ENCODE measurements at regions not wholly inside any gene's neighbourhood (a gene's known extent, or its start where the extent isn't known, plus 50 kb on each side); places are given as distances from the start of the nearest gene placed in this dataset.
"Not testable (repeated sequence)": the region's sequence is repeated elsewhere in the genome, so short reads cannot be mapped to it uniquely, and the experiment has no call there.

DNA sequence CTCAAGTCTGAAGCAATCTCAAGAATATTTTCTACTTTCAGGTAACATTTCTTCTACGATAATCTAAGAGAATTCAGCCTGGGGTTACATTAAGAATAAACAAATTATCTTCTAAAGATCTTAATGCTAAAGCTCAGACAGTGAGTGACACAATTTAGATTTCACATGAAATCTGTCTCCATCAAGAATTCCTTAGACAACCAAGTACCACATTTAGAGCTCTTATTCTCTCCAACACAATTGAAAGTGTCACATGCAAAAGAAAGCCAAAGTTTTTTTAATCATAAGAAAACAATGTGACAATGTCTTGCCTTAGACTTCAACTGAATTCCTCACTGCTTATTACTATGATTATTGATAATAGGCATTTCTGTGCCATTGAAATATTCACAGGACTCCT lies 60.7 kb upstream of the FAT3 start:
- TF ChIP-seq, protein P1, sequence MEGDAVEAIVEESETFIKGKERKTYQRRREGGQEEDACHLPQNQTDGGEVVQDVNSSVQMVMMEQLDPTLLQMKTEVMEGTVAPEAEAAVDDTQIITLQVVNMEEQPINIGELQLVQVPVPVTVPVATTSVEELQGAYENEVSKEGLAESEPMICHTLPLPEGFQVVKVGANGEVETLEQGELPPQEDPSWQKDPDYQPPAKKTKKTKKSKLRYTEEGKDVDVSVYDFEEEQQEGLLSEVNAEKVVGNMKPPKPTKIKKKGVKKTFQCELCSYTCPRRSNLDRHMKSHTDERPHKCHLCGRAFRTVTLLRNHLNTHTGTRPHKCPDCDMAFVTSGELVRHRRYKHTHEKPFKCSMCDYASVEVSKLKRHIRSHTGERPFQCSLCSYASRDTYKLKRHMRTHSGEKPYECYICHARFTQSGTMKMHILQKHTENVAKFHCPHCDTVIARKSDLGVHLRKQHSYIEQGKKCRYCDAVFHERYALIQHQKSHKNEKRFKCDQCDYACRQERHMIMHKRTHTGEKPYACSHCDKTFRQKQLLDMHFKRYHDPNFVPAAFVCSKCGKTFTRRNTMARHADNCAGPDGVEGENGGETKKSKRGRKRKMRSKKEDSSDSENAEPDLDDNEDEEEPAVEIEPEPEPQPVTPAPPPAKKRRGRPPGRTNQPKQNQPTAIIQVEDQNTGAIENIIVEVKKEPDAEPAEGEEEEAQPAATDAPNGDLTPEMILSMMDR (IDR thresholded peaks at IDR 0.05; ENCODE audit: insufficient read depth in 1 of 2, low read depth in 1 of 2, low read length in 1 of 2, severe bottlenecking in 1 of 2, unreplicated experiment in 1 of 2), result no peak
- Mint-ChIP-seq H3K9me3 (ENCODE audit: unreplicated experiment) (no peaks in the 10 kb centered on the region), H3K27ac (ENCODE audit: unreplicated experiment) (no peak overlapping the region), H3K4me3 (ENCODE audit: unreplicated experiment) (no peak overlapping the region), H3K27me3 (ENCODE audit: insufficient read depth, unreplicated experiment) (peaks cover 2% of the 10 kb centered on the region), H3K36me3 (ENCODE audit: insufficient read depth, unreplicated experiment) (no peaks in the 10 kb centered on the region), H3K4me1 (ENCODE audit: low read depth, unreplicated experiment) (no peaks in the 10 kb centered on the region)
- H3K4me1 ChIP-seq, result no peaks in the 10 kb centered on the region
- ChIA-PET POLR2A (no interaction called here), CTCF (no interaction called here)
- no peaks in the 10 kb centered on the region for H3K27me3 ChIP-seq (replicated peaks; ENCODE audit: control insufficient read depth, insufficient read depth, low read length)
- H3K36me3 ChIP-seq (ENCODE audit: control insufficient read depth, insufficient read depth, low read length), result no peaks in the 10 kb centered on the region
- DNase-seq, result no peak
- peaks cover under 1% of the 10 kb centered on the region; the same call in 1 of the 2 replicates for H3K9me3 ChIP-seq
- BruUV-seq (replicated peaks), result no TSS peak
- intact Hi-C loops (cut with micrococcal nuclease; ENCODE audit: unreplicated experiment), result no loop called here
- no peak overlapping the region for H3K4me3 ChIP-seq (ENCODE audit: low read depth, low read length)

DNA sequence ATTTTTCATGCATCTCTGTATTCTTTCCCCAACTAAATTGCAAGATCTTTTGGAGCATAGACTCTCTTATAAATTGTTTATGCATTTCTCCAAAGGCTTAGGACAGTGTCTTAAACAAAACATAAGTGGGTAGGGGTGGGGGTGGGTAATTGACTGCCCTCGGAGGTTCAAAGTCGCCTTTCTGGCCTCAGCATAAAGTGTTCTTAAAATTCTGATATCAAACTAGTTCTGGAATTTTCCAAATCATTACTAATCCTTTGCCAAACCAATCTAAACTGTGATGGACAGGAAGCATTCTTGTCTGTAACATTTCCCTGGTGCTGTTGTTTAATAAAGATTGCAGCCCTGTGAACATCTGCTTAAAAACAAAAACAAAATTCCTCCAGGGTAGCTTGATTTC lies 61.8 kb upstream of the FAT3 start:
- Mint-ChIP-seq H3K9me3 (ENCODE audit: unreplicated experiment) (no peaks in the 10 kb centered on the region), H3K27me3 (ENCODE audit: insufficient read depth, unreplicated experiment) (no peaks in the 10 kb centered on the region), H3K36me3 (ENCODE audit: insufficient read depth, unreplicated experiment) (no peaks in the 10 kb centered on the region), H3K4me3 (ENCODE audit: unreplicated experiment) (no peak overlapping the region), H3K27ac (ENCODE audit: unreplicated experiment) (no peak overlapping the region), H3K4me1 (ENCODE audit: low read depth, unreplicated experiment) (no peaks in the 10 kb centered on the region)
- no peaks in the 10 kb centered on the region for H3K27me3 ChIP-seq (replicated peaks; ENCODE audit: control insufficient read depth, insufficient read depth, low read length)
- no peak for DNase-seq
- no peaks in the 10 kb centered on the region for H3K4me1 ChIP-seq
- H3K4me3 ChIP-seq (ENCODE audit: low read depth, low read length), result no peak overlapping the region
- no TSS peak for BruUV-seq (replicated peaks)
- TF ChIP-seq, protein P1 (IDR thresholded peaks at IDR 0.05; ENCODE audit: insufficient read depth in 1 of 2, low read depth in 1 of 2, low read length in 1 of 2, severe bottlenecking in 1 of 2, unreplicated experiment in 1 of 2), result no peak
- no peaks in the 10 kb centered on the region for H3K36me3 ChIP-seq (ENCODE audit: control insufficient read depth, insufficient read depth, low read length)
- H3K9me3 ChIP-seq, result no peaks in the 10 kb centered on the region
- intact Hi-C loops (cut with micrococcal nuclease; ENCODE audit: unreplicated experiment), result no loop called here
- POLR2A ChIA-PET, result no interaction called here
- CTCF ChIA-PET, result no interaction called here

DNA sequence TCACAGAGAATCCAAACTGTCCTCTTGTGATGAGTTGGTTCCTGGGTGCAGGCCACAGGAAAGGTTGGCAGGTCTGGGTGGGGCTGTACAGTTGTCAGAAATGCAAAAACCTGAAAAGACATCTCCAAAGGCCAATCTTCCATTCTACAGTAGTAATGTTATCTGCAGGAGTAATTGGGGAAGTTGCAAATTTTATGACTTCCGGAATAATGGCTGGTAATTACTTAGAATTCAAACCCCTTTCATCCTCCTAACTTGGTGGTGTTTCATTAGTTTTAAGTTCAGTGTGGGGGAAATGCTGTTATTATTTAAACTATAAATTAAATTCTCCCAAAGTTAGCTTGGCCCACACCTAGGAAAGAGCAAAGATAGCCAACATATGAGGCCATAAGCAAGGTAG lies 64.7 kb upstream of the FAT3 start:
- BruUV-seq (replicated peaks), result no TSS peak
- CTCF ChIA-PET, result no interaction called here
- Histone ChIP-seq H3K9me3 (no peaks in the 10 kb centered on the region), H3K4me1 (no peaks in the 10 kb centered on the region; the same call in 1 of the 2 replicates), H3K36me3 (ENCODE audit: control insufficient read depth, insufficient read depth, low read length) (no peaks in the 10 kb centered on the region), H3K4me3 (ENCODE audit: low read depth, low read length) (no peak overlapping the region), H3K27me3 (replicated peaks; ENCODE audit: control insufficient read depth, insufficient read depth, low read length) (no peaks in the 10 kb centered on the region)
- Mint-ChIP-seq H3K4me3 (ENCODE audit: unreplicated experiment) (no peak overlapping the region), H3K27me3 (ENCODE audit: insufficient read depth, unreplicated experiment) (no peaks in the 10 kb centered on the region), H3K36me3 (ENCODE audit: insufficient read depth, unreplicated experiment) (no peaks in the 10 kb centered on the region), H3K4me1 (ENCODE audit: low read depth, unreplicated experiment) (no peaks in the 10 kb centered on the region), H3K9me3 (ENCODE audit: unreplicated experiment) (no peaks in the 10 kb centered on the region), H3K27ac (ENCODE audit: unreplicated experiment) (no peak overlapping the region)
- POLR2A ChIA-PET, result no interaction called here
- TF ChIP-seq, protein P1 (IDR thresholded peaks at IDR 0.05; ENCODE audit: insufficient read depth in 1 of 2, low read depth in 1 of 2, low read length in 1 of 2, severe bottlenecking in 1 of 2, unreplicated experiment in 1 of 2), result no peak
- no peak for DNase-seq
- intact Hi-C loops (cut with micrococcal nuclease; ENCODE audit: unreplicated experiment), result no loop called here

DNA sequence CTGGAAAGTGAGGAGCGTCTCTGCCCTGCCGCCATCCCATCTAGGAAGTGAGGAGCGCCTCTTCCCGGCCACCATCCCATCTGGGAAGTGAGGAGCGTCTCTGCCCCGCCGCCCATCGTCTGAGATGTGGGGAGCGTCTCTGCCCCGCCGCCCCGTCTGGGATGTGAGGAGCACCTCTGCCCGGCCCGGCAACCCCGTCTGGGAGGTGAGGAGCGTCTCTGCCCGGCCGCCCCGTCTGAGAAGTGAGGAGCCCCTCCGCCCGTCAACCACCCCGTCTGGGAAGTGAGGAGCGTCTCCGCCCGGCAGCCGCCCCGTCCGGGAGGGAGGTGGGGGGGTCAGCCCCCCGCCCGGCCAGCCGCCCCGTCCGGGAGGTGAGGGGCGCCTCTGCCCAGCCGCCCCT lies 67.2 kb upstream of the FAT3 start:
- H3K27ac Mint-ChIP-seq (ENCODE audit: unreplicated experiment); intact Hi-C loops (cut with micrococcal nuclease; ENCODE audit: unreplicated experiment); H3K4me1 ChIP-seq; H3K9me3 ChIP-seq; H3K9me3 Mint-ChIP-seq (ENCODE audit: unreplicated experiment); H3K27me3 ChIP-seq (replicated peaks; ENCODE audit: control insufficient read depth, insufficient read depth, low read length); H3K27me3 Mint-ChIP-seq (ENCODE audit: insufficient read depth, unreplicated experiment); CTCF ChIA-PET; POLR2A ChIA-PET; H3K4me1 Mint-ChIP-seq (ENCODE audit: low read depth, unreplicated experiment); H3K36me3 Mint-ChIP-seq (ENCODE audit: insufficient read depth, unreplicated experiment); BruUV-seq (replicated peaks); H3K4me3 Mint-ChIP-seq (ENCODE audit: unreplicated experiment); DNase-seq; H3K4me3 ChIP-seq (ENCODE audit: low read depth, low read length); H3K36me3 ChIP-seq (ENCODE audit: control insufficient read depth, insufficient read depth, low read length): not testable (repeated sequence)

Measured in Caco-2 (cell line).